Smooth muscle cell (in vitro differentiated cells): ENCODE measurements at regions not wholly inside any gene's neighbourhood (a gene's known extent, or its start where the extent isn't known, plus 50 kb on each side); places are given as distances from the start of the nearest gene placed in this dataset.

Source experiments
- DNase-seq: peaks from one replicate; lab custom pipeline; 2025; ENCODE audit not compliant: unreplicated experiment; lab: John Stamatoyannopoulos, UW
- H2AFZ ChIP-seq: fragments of 200-600 bp; sonication (generic); 2 replicates; pipeline ENCODE4 v1.6.0; 2016; ENCODE audit warnings: antibody characterized with exemption, low read depth, mild to moderate bottlenecking
- H3F3A ChIP-seq: fragments of 200-600 bp; sonication (generic); 2 replicates; pipeline ENCODE4 v1.6.0; 2017; ENCODE audit warnings: antibody characterized with exemption, low read depth
- H3K27ac ChIP-seq: fragments of 200-600 bp; sonication (generic); 2 replicates; pipeline ENCODE4 v1.5.1; 2016; ENCODE audit warnings: low read depth, mild to moderate bottlenecking
- H3K27me3 ChIP-seq: fragments of 200-600 bp; sonication (generic); 2 replicates; pipeline ENCODE4 v1.6.1; 2016; ENCODE audit warnings: low read depth, mild to moderate bottlenecking
- H3K36me3 ChIP-seq: fragments of 200-600 bp; sonication (generic); 2 replicates; pipeline ENCODE4 v1.5.1; 2016; ENCODE audit warnings: low read depth
- H3K4me1 ChIP-seq: fragments of 200-600 bp; sonication (generic); 2 replicates; pipeline ENCODE4 v1.5.1; 2016; ENCODE audit warnings: low read depth
- H3K4me2 ChIP-seq: fragments of 200-600 bp; sonication (generic); 2 replicates; pipeline ENCODE4 v1.6.0; 2016; ENCODE audit warnings: mild to moderate bottlenecking
- H3K4me3 ChIP-seq: fragments of 200-600 bp; sonication (generic); 2 replicates; pipeline ENCODE4 v1.5.1; 2016; ENCODE audit warnings: mild to moderate bottlenecking
- H3K79me2 ChIP-seq: fragments of 200-600 bp; sonication (generic); 2 replicates; pipeline ENCODE4 v1.6.0; 2016; ENCODE audit warnings: low read depth, mild to moderate bottlenecking
- H3K9ac ChIP-seq: fragments of 200-600 bp; sonication (generic); 2 replicates; pipeline ENCODE4 v1.6.0; 2016; ENCODE audit warnings: low read depth
- H3K9me3 ChIP-seq: fragments of 200-600 bp; sonication (generic); replicated peaks from 2 replicates; pipeline ENCODE4 v1.5.1; 2016; ENCODE audit warnings: low read depth
- H4K20me1 ChIP-seq: fragments of 200-600 bp; sonication (generic); 2 replicates; pipeline ENCODE4 v1.6.0; 2016; ENCODE audit warnings: low read depth
- WGBS: methylation state at CpG from one replicate; pipeline ENCODE4 v1.1.7; 2016; ENCODE audit warnings: low lambda C conversion rate; 5-methylcytosine and 5-hydroxymethylcytosine counted together
- TF ChIP-seq, protein P1 (sequence below): fragments of 200-600 bp; sonication (generic); IDR thresholded peaks from 2 replicates; pipeline ENCODE4 v1.5.1; 2017; ENCODE audit warnings: borderline replicate concordance, mild to moderate bottlenecking, antibody characterized with exemption; ENCODE audit not compliant: insufficient read depth, poor library complexity, severe bottlenecking

DNA sequence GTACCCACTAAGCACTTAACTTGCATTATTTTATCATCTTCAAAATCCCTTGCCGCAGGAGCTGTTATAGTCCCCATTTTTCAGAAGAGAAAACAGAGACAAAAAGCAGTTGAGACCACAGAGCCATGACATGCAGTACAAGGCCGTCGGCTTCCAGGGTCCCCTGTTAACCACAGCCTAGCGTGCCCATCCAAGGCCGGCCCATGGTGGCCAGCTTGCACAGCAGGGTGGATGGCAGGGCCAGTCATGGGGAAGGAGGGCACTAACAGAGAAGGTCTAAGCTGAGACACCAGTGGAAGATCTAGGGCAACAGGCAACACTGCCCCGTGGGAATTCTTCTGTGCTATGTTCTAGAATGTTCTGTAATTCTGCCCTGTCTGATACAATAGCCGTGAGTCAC lies 192.6 kb upstream of the ID2 start:
- Histone ChIP-seq H3F3A (no peaks in the 10 kb centered on the region), H3K9ac (no peak overlapping the region), H2AFZ (no peak overlapping the region), H4K20me1 (no peaks in the 10 kb centered on the region), H3K79me2 (no peaks in the 10 kb centered on the region), H3K27me3 (no peaks in the 10 kb centered on the region), H3K36me3 (no peaks in the 10 kb centered on the region), H3K9me3 (no peaks in the 10 kb centered on the region), H3K4me3 (no peak overlapping the region), H3K27ac (no peak overlapping the region), H3K4me1 (peaks cover 13% of the 10 kb centered on the region), H3K4me2 (no peak overlapping the region)
- WGBS: 95% methylated on average over 7 of the region's 7 CpGs
- DNase-seq: no peak
- TF ChIP-seq, protein P1, sequence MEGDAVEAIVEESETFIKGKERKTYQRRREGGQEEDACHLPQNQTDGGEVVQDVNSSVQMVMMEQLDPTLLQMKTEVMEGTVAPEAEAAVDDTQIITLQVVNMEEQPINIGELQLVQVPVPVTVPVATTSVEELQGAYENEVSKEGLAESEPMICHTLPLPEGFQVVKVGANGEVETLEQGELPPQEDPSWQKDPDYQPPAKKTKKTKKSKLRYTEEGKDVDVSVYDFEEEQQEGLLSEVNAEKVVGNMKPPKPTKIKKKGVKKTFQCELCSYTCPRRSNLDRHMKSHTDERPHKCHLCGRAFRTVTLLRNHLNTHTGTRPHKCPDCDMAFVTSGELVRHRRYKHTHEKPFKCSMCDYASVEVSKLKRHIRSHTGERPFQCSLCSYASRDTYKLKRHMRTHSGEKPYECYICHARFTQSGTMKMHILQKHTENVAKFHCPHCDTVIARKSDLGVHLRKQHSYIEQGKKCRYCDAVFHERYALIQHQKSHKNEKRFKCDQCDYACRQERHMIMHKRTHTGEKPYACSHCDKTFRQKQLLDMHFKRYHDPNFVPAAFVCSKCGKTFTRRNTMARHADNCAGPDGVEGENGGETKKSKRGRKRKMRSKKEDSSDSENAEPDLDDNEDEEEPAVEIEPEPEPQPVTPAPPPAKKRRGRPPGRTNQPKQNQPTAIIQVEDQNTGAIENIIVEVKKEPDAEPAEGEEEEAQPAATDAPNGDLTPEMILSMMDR: no peak

DNA sequence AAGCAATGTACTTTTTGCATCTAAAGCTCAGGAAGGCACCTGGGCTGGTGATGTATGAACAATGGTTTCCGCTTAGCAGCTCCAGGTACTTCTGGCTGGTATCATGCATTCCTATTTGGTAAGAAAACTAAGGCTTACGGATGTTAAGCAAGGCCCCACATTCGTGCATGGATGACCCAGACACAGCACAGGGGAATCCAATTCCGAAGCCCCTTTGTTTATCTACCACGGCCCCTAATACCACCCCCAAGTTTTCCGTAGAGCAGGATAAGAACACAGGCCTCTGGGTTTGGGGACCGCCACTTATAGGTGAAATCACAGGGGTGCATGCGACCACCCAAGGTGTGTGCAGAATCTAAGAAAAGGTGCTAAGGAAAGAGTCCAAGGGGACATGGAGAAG lies 192.1 kb upstream of the ID2 start:
- Histone ChIP-seq H3F3A (no peaks in the 10 kb centered on the region), H3K79me2 (no peaks in the 10 kb centered on the region), H3K4me3 (no peak overlapping the region), H3K27ac (no peak overlapping the region), H3K9ac (no peak overlapping the region), H3K4me2 (no peak overlapping the region), H3K9me3 (no peaks in the 10 kb centered on the region), H3K27me3 (no peaks in the 10 kb centered on the region), H2AFZ (no peak overlapping the region), H3K4me1 (peaks cover 13% of the 10 kb centered on the region), H3K36me3 (no peaks in the 10 kb centered on the region), H4K20me1 (no peaks in the 10 kb centered on the region)
- TF ChIP-seq, protein P1: no peak
- 98% methylated on average over 8 of the region's 8 CpGs for WGBS
- DNase-seq: no peak

DNA sequence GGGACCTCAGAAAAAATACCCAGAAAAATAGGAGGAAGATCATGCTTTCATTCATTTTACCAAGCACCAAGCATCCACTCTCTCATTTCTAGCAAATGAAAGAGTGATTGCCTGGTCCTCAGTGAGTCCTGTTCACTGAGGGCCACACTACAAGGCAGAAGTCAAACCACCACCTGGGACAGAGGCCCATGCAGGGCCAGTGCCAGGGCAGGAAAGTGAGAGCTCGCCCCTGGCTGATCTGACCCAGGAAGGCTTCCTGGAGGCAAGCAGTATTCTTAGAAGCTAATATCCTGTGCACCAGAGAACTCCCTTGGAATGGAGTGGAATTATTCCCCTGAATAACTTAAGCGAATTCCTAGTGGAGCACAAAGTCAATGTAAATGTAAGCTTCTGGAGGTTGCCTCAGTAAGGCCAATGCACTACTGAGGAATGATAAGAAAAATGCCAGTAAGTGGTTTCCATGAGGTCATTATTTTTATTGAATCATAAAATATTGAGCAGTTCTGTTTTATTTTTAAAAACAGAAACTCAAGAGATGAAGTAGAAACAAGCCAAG lies 191.6 kb upstream of the ID2 start:
- DNase-seq: no peak
- 88% methylated on average over 2 of the region's 2 CpGs for WGBS
- Histone ChIP-seq H3K4me2 (no peak overlapping the region), H2AFZ (no peak overlapping the region), H3K79me2 (no peaks in the 10 kb centered on the region), H3K4me1 (peaks cover 13% of the 10 kb centered on the region), H3K36me3 (no peaks in the 10 kb centered on the region), H3K27me3 (no peaks in the 10 kb centered on the region), H3K4me3 (no peak overlapping the region), H4K20me1 (no peaks in the 10 kb centered on the region), H3K9ac (no peak overlapping the region), H3F3A (no peaks in the 10 kb centered on the region), H3K27ac (no peak overlapping the region), H3K9me3 (no peaks in the 10 kb centered on the region)
- TF ChIP-seq, protein P1: no peak

DNA sequence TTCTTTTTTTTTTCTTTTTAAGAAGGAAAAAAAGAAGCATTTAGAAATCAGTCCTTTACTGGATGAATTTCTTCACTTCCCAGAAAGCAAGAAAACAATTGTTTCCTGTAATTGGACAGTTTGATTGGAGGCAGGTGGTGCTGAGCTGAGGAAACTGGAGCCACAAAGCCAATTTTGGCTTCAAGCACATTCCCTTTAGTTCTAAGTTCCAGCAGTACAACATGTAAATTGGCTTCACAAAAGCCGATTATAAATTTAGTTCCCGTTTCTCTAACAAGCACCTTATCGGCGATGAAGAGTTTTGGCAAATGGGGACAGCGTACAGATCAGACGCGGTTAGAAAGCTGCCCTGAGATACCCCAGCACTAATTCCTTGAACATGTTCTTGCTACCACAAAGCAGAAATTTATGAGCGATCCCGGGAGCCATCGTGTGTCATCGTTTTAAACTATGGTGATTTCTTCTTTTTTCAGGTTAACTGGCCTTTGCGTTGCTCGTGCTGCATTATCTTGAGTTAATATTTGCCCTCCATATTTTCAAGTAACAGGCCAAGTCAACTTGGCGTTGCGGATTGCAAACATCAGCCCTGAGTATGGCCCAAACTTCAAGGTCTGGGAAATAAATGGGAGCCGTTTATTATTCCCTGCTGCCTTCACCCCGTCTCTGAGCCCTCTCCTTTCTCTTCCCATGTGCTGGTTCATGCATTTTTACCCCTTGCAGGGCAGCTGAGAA lies 190.4 kb upstream of the ID2 start:
- H3K4me1 ChIP-seq: peaks cover 13% of the 10 kb centered on the region
- DNase-seq: no peak
- H3K79me2 ChIP-seq: no peaks in the 10 kb centered on the region
- no peak overlapping the region for H3K4me2 ChIP-seq
- no peak overlapping the region for H3K9ac ChIP-seq
- H3K27ac ChIP-seq: no peak overlapping the region
- H3F3A ChIP-seq: no peaks in the 10 kb centered on the region
- no peaks in the 10 kb centered on the region for H3K36me3 ChIP-seq
- H2AFZ ChIP-seq: no peak overlapping the region
- no peak overlapping the region for H3K4me3 ChIP-seq
- TF ChIP-seq, protein P1: no peak
- H3K27me3 ChIP-seq: no peaks in the 10 kb centered on the region
- 95% methylated on average over 17 of the region's 17 CpGs for WGBS
- no peaks in the 10 kb centered on the region for H4K20me1 ChIP-seq
- H3K9me3 ChIP-seq: no peaks in the 10 kb centered on the region
